ENCODE measurements at regions not wholly inside any gene's neighbourhood (a gene's known extent, or its start where the extent isn't known, plus 50 kb on each side); places are given as distances from the start of the nearest gene placed in this dataset.

- H3K4me2 ChIP-seq, result no peak overlapping the region
- H3K4me1 ChIP-seq, result no peaks in the 10 kb centered on the region
Measured at GRCh38 chr2:31728406-31729064, 147.8 kb upstream of the SRD5A2 start.

GRCh38 chr2:31726457-31726856 lies 145.7 kb upstream of the SRD5A2 start:
- H2AFZ ChIP-seq (replicated peaks), result no peak overlapping the region
- no peaks in the 10 kb centered on the region for H4K20me1 ChIP-seq (ENCODE audit: low read depth)
- H3K27me3 Mint-ChIP-seq (ENCODE audit: insufficient read depth, low read depth), result no peaks in the 10 kb centered on the region
- H3K4me3 ChIP-seq, result no peak overlapping the region
- no peaks in the 10 kb centered on the region for H3K79me2 ChIP-seq (ENCODE audit: low read depth)
- no peaks in the 10 kb centered on the region for H3K36me3 Mint-ChIP-seq
- TF ChIP-seq EZH2 (IDR thresholded peaks at IDR 0.05) (no peak), EZH2phosphoT487 (IDR thresholded peaks at IDR 0.05) (no peak), CTCF (IDR thresholded peaks at IDR 0.05) (no peak)
- no peaks in the 10 kb centered on the region for H3F3A ChIP-seq (ENCODE audit: low read depth)
- no peak overlapping the region for H3K27ac Mint-ChIP-seq
- H3K9ac ChIP-seq, result no peak overlapping the region
- no peaks in the 10 kb centered on the region for H3K36me3 ChIP-seq
- H3K27me3 ChIP-seq, result no peaks in the 10 kb centered on the region
- peaks cover 5% of the 10 kb centered on the region for H3K9me3 Mint-ChIP-seq
- peaks cover 3% of the 10 kb centered on the region for H3K9me3 ChIP-seq (ENCODE audit: low read depth)
- no peak overlapping the region for H3K4me2 ChIP-seq
- H3K4me1 ChIP-seq, result no peaks in the 10 kb centered on the region
- no peak overlapping the region for H3K4me3 Mint-ChIP-seq
- DNase-seq (ENCODE audit: low spot score), result no peak
- H3K27ac ChIP-seq, result no peak overlapping the region
- no peaks in the 10 kb centered on the region for H3K4me1 Mint-ChIP-seq

More at GRCh38 chr2:31728406-31729064, 147.8 kb upstream of the SRD5A2 start:
- TF ChIP-seq CTCF (IDR thresholded peaks at IDR 0.05) (no peak), EZH2phosphoT487 (IDR thresholded peaks at IDR 0.05) (no peak), EZH2 (IDR thresholded peaks at IDR 0.05) (no peak)
- Histone ChIP-seq H2AFZ (replicated peaks) (peak overlapping the region; percentile 13), H3K4me3 (no peak overlapping the region), H3K27ac (no peak overlapping the region), H3K9me3 (ENCODE audit: low read depth) (peaks cover 3% of the 10 kb centered on the region), H3F3A (ENCODE audit: low read depth) (no peaks in the 10 kb centered on the region), H3K79me2 (ENCODE audit: low read depth) (no peaks in the 10 kb centered on the region), H4K20me1 (ENCODE audit: low read depth) (no peaks in the 10 kb centered on the region), H3K9ac (no peak overlapping the region), H3K36me3 (no peaks in the 10 kb centered on the region), H3K27me3 (no peaks in the 10 kb centered on the region)
- no peak overlapping the region for H3K4me3 Mint-ChIP-seq
- no peaks in the 10 kb centered on the region for H3K36me3 Mint-ChIP-seq
- H3K27ac Mint-ChIP-seq, result no peak overlapping the region
- DNase-seq (ENCODE audit: low spot score), result no peak
- H3K9me3 Mint-ChIP-seq, result peaks cover 5% of the 10 kb centered on the region
- no peaks in the 10 kb centered on the region for H3K4me1 Mint-ChIP-seq
- no peaks in the 10 kb centered on the region for H3K27me3 Mint-ChIP-seq (ENCODE audit: insufficient read depth, low read depth)

DNA sequence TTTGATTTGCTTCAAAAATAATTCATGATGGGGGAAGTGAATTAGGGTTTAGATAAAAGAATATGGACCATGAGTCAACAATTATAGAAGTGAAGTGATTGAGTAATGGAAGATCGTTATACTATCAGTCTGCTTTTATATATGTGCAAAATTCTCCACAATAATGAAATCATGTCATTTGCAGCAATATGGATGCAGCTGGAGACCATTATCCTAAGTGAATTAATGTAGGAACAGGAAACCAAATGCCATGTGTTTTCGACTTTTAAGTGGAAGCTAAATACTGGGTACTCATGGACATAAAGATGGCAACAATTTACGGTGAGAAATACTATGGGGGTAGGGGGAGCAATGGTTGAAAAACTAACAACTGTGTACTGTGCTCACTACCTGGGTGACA lies 144.7 kb upstream of the SRD5A2 start:
- no peak for TF ChIP-seq EZH2 (IDR thresholded peaks at IDR 0.05)
- no peak for TF ChIP-seq EZH2phosphoT487 (IDR thresholded peaks at IDR 0.05)
- no peak for TF ChIP-seq CTCF (IDR thresholded peaks at IDR 0.05)
- no peak overlapping the region for H3K27ac ChIP-seq
- Mint-ChIP-seq H3K4me1 (no peaks in the 10 kb centered on the region), H3K36me3 (no peaks in the 10 kb centered on the region), H3K27me3 (ENCODE audit: insufficient read depth, low read depth) (no peaks in the 10 kb centered on the region), H3K4me3 (no peak overlapping the region), H3K27ac (no peak overlapping the region), H3K9me3 (peaks cover 5% of the 10 kb centered on the region)
- H3K4me3 ChIP-seq, result no peak overlapping the region
- no peaks in the 10 kb centered on the region for H3K9me3 ChIP-seq (ENCODE audit: low read depth)
- H3K79me2 ChIP-seq (ENCODE audit: low read depth), result no peaks in the 10 kb centered on the region
- peaks cover 4% of the 10 kb centered on the region for H3K27me3 ChIP-seq
- H3F3A ChIP-seq (ENCODE audit: low read depth), result no peaks in the 10 kb centered on the region
- H3K36me3 ChIP-seq, result no peaks in the 10 kb centered on the region
- no peaks in the 10 kb centered on the region for H3K4me1 ChIP-seq
- H4K20me1 ChIP-seq (ENCODE audit: low read depth), result no peaks in the 10 kb centered on the region
- no peak overlapping the region for H3K4me2 ChIP-seq
- H2AFZ ChIP-seq (replicated peaks), result no peak overlapping the region
- no peak for DNase-seq (ENCODE audit: low spot score)
- H3K9ac ChIP-seq, result no peak overlapping the region
